ENCODE measurements at regions not wholly inside any gene's neighbourhood (a gene's known extent, or its start where the extent isn't known, plus 50 kb on each side); places are given as distances from the start of the nearest gene placed in this dataset.

GRCh38 chr12:111226680-111227079 lies 142.2 kb downstream of the PHETA1 start:
- TF ChIP-seq EZH2phosphoT487 (IDR thresholded peaks at IDR 0.05; ENCODE audit: low read depth) (no peak), CTCF (IDR thresholded peaks at IDR 0.05; ENCODE audit: low read depth, low read length) (no peak)
- Histone ChIP-seq H2AFZ (ENCODE audit: low read depth, low read length) (no peak overlapping the region), H3K9me3 (ENCODE audit: insufficient read depth, low read length) (no peaks in the 10 kb centered on the region), H3K36me3 (replicated peaks; ENCODE audit: low read depth, low read length) (no peaks in the 10 kb centered on the region), H3K4me3 (ENCODE audit: low read length) (no peak overlapping the region), H3K4me1 (ENCODE audit: low read length) (no peaks in the 10 kb centered on the region), H3K4me2 (ENCODE audit: low read length) (no peak overlapping the region), H3K27ac (ENCODE audit: low read length) (no peak overlapping the region), H4K20me1 (ENCODE audit: insufficient read depth, low read length) (no peaks in the 10 kb centered on the region), H3K27me3 (ENCODE audit: low read depth, low read length) (0 out of 2 replicates have a peak, but pooled peaks cover 5% of the 10 kb centered on the region), H3K79me2 (ENCODE audit: low read length) (no peaks in the 10 kb centered on the region), H3K9ac (ENCODE audit: low read length) (no peak overlapping the region)

GRCh38 chr12:111225307-111225706 lies 143.6 kb downstream of the PHETA1 start:
- Histone ChIP-seq H3K4me1 (ENCODE audit: low read length) (no peaks in the 10 kb centered on the region), H3K27ac (ENCODE audit: low read length) (no peak overlapping the region), H3K9ac (ENCODE audit: low read length) (no peak overlapping the region), H3K79me2 (ENCODE audit: low read length) (no peaks in the 10 kb centered on the region), H3K4me3 (ENCODE audit: low read length) (no peak overlapping the region), H2AFZ (ENCODE audit: low read depth, low read length) (no peak overlapping the region), H3K36me3 (replicated peaks; ENCODE audit: low read depth, low read length) (no peaks in the 10 kb centered on the region), H4K20me1 (ENCODE audit: insufficient read depth, low read length) (no peaks in the 10 kb centered on the region), H3K9me3 (ENCODE audit: insufficient read depth, low read length) (no peaks in the 10 kb centered on the region), H3K4me2 (ENCODE audit: low read length) (no peak overlapping the region), H3K27me3 (ENCODE audit: low read depth, low read length) (no peaks in the 10 kb centered on the region)
- TF ChIP-seq EZH2phosphoT487 (IDR thresholded peaks at IDR 0.05; ENCODE audit: low read depth): no peak
- no peak for TF ChIP-seq CTCF (IDR thresholded peaks at IDR 0.05; ENCODE audit: low read depth, low read length)

GRCh38 chr12:111224186-111225066 lies 144.5 kb downstream of the PHETA1 start:
- Histone ChIP-seq H3K9ac (ENCODE audit: low read length) (no peak overlapping the region), H2AFZ (ENCODE audit: low read depth, low read length) (no peak overlapping the region), H4K20me1 (ENCODE audit: insufficient read depth, low read length) (no peaks in the 10 kb centered on the region), H3K79me2 (ENCODE audit: low read length) (no peaks in the 10 kb centered on the region), H3K27ac (ENCODE audit: low read length) (no peak overlapping the region), H3K36me3 (replicated peaks; ENCODE audit: low read depth, low read length) (no peaks in the 10 kb centered on the region), H3K4me3 (ENCODE audit: low read length) (no peak overlapping the region), H3K9me3 (ENCODE audit: insufficient read depth, low read length) (no peaks in the 10 kb centered on the region), H3K4me2 (ENCODE audit: low read length) (no peak overlapping the region), H3K4me1 (ENCODE audit: low read length) (no peaks in the 10 kb centered on the region), H3K27me3 (ENCODE audit: low read depth, low read length) (no peaks in the 10 kb centered on the region)
- no peak for TF ChIP-seq CTCF (IDR thresholded peaks at IDR 0.05; ENCODE audit: low read depth, low read length)
- TF ChIP-seq EZH2phosphoT487 (IDR thresholded peaks at IDR 0.05; ENCODE audit: low read depth): no peak

- H3K27me3 ChIP-seq (ENCODE audit: low read depth, low read length): peaks cover 9% of the 10 kb centered on the region
- H3K4me2 ChIP-seq (ENCODE audit: low read length): no peak overlapping the region
- no peaks in the 10 kb centered on the region for H4K20me1 ChIP-seq (ENCODE audit: insufficient read depth, low read length)
- no peak overlapping the region for H3K9ac ChIP-seq (ENCODE audit: low read length)
- H3K4me3 ChIP-seq (ENCODE audit: low read length): no peak overlapping the region
- no peaks in the 10 kb centered on the region for H3K79me2 ChIP-seq (ENCODE audit: low read length)
- no peak overlapping the region for H2AFZ ChIP-seq (ENCODE audit: low read depth, low read length)
- H3K27ac ChIP-seq (ENCODE audit: low read length): no peak overlapping the region
- TF ChIP-seq EZH2phosphoT487 (IDR thresholded peaks at IDR 0.05; ENCODE audit: low read depth) (no peak), CTCF (IDR thresholded peaks at IDR 0.05; ENCODE audit: low read depth, low read length) (no peak)
- H3K9me3 ChIP-seq (ENCODE audit: insufficient read depth, low read length): no peaks in the 10 kb centered on the region
- H3K4me1 ChIP-seq (ENCODE audit: low read length): no peaks in the 10 kb centered on the region
- H3K36me3 ChIP-seq (replicated peaks; ENCODE audit: low read depth, low read length): no peaks in the 10 kb centered on the region
Observed at GRCh38 chr12:111222523-111222922, 146.4 kb downstream of the PHETA1 start.

Data from OCI-LY3 (cell line).